HG03571 (cell line): ENCODE measurements at regions not wholly inside any gene's neighbourhood (a gene's known extent, or its start where the extent isn't known, plus 50 kb on each side); places are given as distances from the start of the nearest gene placed in this dataset.

Experiments used
- ATAC-seq: cut with Tn5 transposase; IDR thresholded peaks from one replicate; pipeline ENCODE4 v1.9.1; 2021; ENCODE audit not compliant: unreplicated experiment

DNA sequence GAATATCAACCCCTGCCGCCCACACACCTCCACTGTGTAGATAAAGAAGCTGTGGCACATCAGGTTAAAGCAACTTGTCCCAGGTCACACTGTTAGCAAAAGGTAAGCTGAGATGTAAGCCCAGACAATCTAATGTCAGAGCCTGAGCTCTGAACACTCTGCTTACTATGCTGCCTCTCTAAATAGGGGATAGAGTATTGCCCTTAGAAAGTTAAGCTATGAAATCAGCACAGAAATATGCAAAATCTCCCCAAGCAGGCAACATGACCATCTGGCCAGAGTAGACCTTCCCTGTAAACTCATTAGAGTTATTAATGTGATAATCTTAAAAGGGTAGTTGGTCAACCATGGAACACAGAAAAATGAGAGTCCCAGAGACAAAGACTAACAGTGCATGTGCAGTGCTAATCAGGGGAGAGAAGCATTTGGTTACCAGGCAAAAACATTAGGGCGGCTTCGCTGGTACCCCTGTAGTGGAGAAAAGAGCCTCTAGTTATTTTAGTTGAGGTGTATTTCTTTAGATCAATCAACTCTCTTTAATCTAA lies 171.0 kb downstream of the BTG1 start:
- ATAC-seq, result no peak

DNA sequence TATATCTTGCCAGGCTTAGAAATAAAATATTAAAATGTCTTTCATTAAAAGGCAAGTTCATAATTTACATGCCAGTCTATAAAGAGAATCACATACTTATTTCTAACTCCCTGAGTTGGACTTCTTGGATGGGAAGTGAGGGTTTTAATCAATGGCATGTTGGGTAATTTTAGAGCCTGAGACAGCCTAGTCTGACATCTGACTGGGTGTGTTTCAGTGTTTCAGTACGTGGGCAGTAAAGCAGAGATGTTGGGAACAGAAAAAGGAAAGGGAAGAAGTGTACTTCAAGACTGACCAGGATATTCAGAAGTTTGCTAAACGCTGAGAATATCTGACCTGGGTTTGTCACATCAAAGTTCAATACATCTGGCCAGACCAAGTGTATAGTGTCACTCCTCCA lies 171.8 kb downstream of the BTG1 start:
- ATAC-seq, result no peak

DNA sequence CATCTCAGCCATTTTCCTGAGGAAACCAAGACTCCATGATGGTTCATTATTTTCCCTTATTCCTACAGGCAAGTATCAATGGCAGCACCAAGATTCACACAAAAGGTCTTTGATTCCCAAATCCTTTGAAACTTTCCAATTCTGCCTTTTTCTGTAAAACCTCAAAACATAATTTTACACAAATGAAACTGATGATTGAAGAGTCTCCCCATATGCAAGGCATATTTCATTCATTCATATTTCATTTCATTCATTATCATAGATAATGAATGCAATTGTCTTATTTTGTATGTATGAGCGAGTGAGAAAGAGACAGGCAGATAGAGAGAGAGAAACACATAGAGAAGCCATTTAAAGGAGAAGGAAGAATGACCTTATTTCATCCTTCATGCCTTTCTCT lies 172.8 kb downstream of the BTG1 start:
- ATAC-seq, result no peak

DNA sequence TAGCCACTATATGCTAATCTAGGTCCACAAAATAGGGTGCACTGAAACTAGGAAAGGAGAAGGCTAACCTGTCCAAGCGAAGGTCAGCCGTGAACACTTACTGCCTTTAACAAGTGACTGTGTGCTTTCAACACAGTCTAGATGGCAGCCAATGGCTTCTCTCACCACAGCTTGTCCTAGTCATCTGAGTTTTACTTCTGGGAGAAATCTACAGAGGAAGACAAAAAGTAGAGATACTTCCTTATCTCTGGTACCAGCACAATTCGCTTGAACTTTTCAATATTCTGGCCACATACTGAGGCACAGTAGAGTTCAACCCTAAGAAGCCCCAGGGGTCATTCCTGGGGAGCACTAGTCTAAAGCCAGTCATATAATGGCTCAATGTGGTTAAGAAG lies 176.9 kb downstream of the BTG1 start:
- no peak for ATAC-seq

GRCh38 chr12:91968076-91968776 lies 177.4 kb downstream of the BTG1 start:
- no peak for ATAC-seq

DNA sequence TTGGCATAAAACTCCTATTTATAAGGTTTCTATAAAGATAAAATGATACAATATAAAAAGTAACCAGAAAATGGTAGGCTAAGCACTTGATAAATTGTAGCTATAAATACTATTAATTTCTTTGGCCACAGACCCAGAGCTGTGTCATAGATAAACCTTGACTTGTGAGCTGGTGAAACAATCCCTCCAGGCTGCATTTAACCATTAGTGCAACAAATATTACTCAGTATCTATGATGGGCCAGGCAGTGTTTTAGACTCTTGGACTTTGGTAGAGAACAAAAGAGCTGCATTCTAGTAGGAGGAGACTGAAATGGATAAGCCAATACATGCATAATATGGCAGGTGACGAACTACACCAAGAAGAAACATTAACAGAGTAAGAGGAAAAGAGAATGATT lies 178.1 kb downstream of the BTG1 start:
- no peak for ATAC-seq

- no peak for ATAC-seq
These were observed 179.9 kb downstream of the BTG1 start for GRCh38 chr12:91965781-91966180.

DNA sequence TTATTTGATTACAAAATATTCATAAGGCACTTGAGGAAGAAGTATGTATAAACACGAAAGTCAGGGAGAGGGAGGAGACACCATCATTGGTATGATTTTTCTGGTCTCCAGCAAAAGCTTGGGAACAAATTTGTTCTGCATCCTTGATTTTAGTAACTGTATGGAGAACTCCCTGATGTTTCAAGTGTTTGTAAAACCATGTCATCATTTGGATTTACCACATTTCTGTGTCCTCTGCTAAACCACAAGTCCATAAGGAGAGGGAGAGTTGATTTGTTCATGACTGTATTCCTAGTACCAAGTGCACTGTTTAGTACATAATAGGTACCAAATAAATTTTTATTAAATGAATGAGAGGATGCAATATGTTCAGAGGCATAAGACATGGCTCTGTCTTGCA lies 181.1 kb downstream of the BTG1 start:
- no peak for ATAC-seq

DNA sequence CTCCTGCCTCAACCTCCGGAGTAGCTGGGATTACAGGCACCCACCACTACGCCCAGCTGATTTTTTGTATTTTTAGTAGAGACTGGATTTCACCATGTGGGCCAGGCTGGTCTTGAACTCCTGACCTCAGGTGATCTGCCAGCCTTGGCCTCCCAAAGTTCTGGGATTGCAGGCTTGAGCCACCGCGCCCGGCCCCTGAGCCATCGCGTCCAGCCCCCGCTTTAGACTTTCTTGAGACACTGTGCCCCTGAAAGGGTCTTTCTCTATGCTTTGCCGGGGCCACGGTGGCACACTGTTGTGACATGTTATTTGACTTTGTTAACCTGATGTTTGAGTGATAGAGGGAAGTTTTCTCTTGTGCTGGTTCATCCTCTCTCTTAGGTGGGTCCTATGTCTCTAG lies 186.4 kb downstream of the BTG1 start:
- no peak for ATAC-seq

DNA sequence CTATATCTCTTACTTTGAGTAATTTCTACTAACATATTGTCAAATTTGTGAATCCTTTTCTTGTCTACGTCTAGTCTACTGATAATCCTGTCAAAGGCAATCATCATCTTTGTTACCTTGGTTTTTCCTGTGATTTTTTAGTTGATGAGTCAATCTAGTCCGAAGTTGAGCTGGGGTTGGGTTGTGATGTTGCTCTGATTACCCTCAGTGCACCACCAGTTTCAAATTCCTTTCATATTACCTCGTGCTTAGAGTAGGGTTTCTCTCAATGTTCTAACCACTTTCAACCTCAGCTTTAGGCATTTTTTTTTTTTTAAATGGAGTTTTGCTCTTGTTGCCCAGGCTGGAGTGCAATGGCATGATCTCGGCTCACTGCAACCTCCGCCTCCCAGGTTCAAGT lies 186.8 kb downstream of the BTG1 start:
- no peak for ATAC-seq

- no peak for ATAC-seq
These were observed 190.9 kb downstream of the BTG1 start for GRCh38 chr12:91954747-91955146.

DNA sequence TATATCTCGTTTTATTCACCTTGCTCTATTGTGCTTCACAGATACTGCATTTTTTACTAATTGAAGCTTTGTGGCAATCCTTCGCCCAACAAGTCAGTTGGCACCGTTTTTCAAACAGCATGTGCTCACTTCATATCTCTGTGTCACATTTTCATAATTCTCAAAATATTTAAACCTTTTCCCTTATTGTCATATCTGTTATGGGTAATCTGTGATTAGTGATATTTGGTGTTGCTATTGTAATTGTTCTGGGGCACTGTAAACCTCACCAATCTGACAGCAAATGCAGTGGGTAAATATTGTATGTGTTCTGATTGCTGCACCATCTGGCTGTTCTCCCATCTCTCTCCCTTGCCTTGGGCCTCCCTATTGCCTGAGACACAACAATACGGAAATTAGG lies 191.3 kb downstream of the BTG1 start:
- ATAC-seq, result no peak

DNA sequence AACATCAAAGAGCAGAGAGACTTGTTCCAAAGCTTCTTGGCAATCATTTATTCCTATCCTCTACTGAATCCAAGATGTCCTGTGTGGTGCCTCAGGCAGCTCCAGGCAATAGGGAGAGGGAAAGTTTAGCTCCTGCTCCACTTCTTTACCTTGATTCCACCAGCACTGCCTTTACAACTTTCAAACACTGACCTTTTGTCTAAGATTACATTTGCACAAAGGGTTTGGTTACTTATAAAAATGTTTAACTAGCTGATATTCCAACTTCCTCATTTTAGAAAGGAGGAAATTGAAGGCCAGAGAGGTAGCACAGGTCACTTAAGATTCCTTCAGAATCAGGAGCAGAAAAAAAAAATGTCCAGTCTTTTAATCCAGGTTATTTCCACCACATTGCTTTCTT lies 192.7 kb downstream of the BTG1 start:
- no peak for ATAC-seq

DNA sequence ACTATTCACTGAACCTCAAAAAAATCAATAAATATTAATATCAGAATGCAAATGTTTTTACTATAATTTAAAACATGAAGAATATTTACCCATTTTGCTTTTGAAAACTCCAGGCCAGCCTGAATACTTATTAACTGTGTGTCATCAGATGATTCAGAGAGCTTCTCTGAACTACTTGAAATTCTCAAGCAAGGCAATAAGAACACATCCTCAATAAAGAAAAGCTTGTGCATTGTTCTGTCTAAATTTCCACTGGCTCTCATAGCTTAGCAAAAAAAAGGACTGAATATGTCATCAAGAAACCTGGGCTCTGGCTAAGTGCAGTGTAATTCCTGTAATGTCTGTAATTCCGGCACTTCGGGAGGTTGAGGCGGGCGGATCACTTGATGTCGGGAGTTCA lies 194.1 kb downstream of the BTG1 start:
- ATAC-seq, result no peak

- ATAC-seq, result no peak
These were observed 197.1 kb downstream of the BTG1 start for GRCh38 chr12:91948504-91948903.

DNA sequence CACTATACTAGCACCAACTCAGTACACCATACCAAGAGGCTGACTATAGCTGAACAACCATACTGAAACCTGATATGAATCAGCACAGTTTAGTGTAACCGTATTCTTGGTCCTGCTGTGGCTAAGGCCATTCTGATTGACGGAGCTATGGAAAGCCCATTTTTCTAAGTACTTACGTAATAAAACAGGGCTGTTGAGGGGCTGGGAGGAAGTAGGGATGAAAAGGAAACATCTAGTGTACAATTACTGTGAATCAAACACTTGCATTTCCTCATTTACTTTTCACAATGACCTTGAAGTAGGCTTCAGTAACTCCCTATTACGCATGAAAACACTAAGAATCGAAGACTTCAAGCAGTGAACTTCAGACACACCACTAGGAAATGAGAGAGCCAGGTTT lies 198.2 kb downstream of the BTG1 start:
- ATAC-seq, result peak; percentile 75

GRCh38 chr12:91944637-91945036 lies 201.0 kb downstream of the BTG1 start:
- ATAC-seq, result no peak

- no peak for ATAC-seq
These were observed 204.6 kb downstream of the BTG1 start for GRCh38 chr12:91940826-91941570.

- no peak for ATAC-seq
These were observed 205.3 kb downstream of the BTG1 start for GRCh38 chr12:91940322-91940721.

DNA sequence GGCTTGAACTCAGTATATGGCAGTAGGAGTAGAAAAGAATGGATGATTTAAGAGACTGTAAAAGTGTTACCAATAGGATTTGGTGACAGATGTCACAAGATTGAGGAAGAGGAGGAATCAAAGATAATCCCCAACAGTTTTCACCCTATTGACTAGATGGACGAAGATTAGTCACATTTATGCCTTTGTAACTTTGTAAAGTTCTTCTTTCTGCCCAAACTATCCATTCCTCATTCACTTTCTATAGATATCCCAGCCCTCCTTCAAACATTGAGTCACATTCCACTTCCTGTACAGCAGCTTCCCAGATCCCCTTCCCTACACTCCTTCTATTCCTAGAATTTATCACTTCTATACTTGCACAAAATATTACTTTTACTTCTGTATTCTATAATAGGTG lies 207.9 kb downstream of the BTG1 start:
- no peak for ATAC-seq

GRCh38 chr12:91937009-91937408 lies 208.6 kb downstream of the BTG1 start:
- ATAC-seq, result no peak

GRCh38 chr12:91935296-91935695 lies 210.3 kb downstream of the BTG1 start:
- ATAC-seq, result no peak

- no peak for ATAC-seq
These were observed 214.5 kb downstream of the BTG1 start for GRCh38 chr12:91931111-91931510.
